ENCODE measurements at regions not wholly inside any gene's neighbourhood (a gene's known extent, or its start where the extent isn't known, plus 50 kb on each side); places are given as distances from the start of the nearest gene placed in this dataset.

DNA sequence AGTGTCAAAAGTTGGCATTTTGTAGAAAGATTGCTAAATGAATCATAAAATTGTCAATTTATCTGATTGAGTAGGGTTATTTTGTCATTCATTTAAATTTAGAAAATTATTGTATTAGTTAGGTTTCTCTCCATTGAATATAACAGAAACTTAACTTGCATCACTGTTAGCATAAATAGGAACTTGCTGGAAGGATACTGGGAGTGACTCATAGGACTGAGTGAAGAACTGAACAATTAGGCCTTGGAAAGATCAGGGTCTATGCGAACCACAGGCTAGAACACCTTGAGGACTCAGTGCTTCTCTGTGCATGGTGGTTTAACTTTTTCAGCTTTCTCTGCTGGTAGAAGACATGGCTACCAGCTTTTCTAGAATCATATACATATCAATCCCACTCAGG is 67.7 kb upstream of the IFNGR1 start:
- Histone ChIP-seq H4K20me1 (ENCODE audit: control insufficient read depth, insufficient read depth) (no peaks in the 10 kb centered on the region), H2AFZ (ENCODE audit: control insufficient read depth, low read depth, low read length) (no peak overlapping the region), H3K4me2 (ENCODE audit: control insufficient read depth, insufficient read depth) (no peak overlapping the region), H3K27me3 (replicated peaks in 1 of 2; ENCODE audit: control insufficient read depth in 2 of 2, insufficient read depth in 2 of 2, low read length in 1 of 2) (no peaks in the 10 kb centered on the region), H3K9ac (ENCODE audit: control insufficient read depth, insufficient read depth, low read length) (no peak overlapping the region), H3K36me3 (ENCODE audit: control insufficient read depth in 2 of 2, insufficient read depth in 2 of 2, low read length in 1 of 2) (no peaks in the 10 kb centered on the region), H3K79me2 (ENCODE audit: control insufficient read depth, insufficient read depth, low read length) (no peaks in the 10 kb centered on the region), H3K4me1 (ENCODE audit: control insufficient read depth, insufficient read depth, low read length) (peaks cover 21% of the 10 kb centered on the region), H3K27ac (ENCODE audit: control insufficient read depth, insufficient read depth) (no peak overlapping the region), H3K4me3 (no peak overlapping the region), H3K9me3 (replicated peaks; ENCODE audit: control insufficient read depth, insufficient read depth, low read length) (peaks cover 3% of the 10 kb centered on the region; the same call in 1 of the 3 replicates)
- no peak for FAIRE-seq
- intact Hi-C loops (cut with micrococcal nuclease; ENCODE audit: unreplicated experiment) (no loop called here), in situ Hi-C loops (cut with MboI) (no loop called here)
- DNase-seq (ENCODE audit: low read depth, low spot score), result no peak
- ChIA-PET RAD21 (ENCODE audit: unreplicated experiment) (no interaction called here), SMC1A (ENCODE audit: uncharacterized antibody, unreplicated experiment) (interaction anchor here (0.6 to 5.4 kb wide), 11 partner anchors 9 to 1487 kb away, joined by 3 to 30 read pairs (median 3); no protein-coding TSS in a partner anchor), POLR2A (no interaction called here), CTCF (interaction anchor here (0.6 kb wide), 1 partner anchor 1061 kb away, joined by 3 read pairs; no protein-coding TSS in a partner anchor)
- WGBS (ENCODE audit: insufficient coverage, insufficient replicate concordance, low lambda C conversion rate, missing lambda C conversion rate), result 94% methylated on average over 1 of the region's 1 CpG
- no peak for ATAC-seq
- no TSS peak for BruUV-seq (replicated peaks)
- TF ChIP-seq ATF7 (IDR thresholded peaks at IDR 0.05; ENCODE audit: low read depth) (no peak), BMI1 (IDR thresholded peaks at IDR 0.05; ENCODE audit: borderline replicate concordance) (no peak), NR2C1 (IDR thresholded peaks at IDR 0.05) (no peak), RAD21 (IDR thresholded peaks at IDR 0.05; ENCODE audit: insufficient read depth, low read depth, low read length) (no peak), MYC (IDR thresholded peaks at IDR 0.05; ENCODE audit: insufficient read depth, insufficient read length, insufficient replicate concordance, low read length, severe bottlenecking) (no peak), SREBF2 (IDR thresholded peaks at IDR 0.05; ENCODE audit: low read length) (no peak), ETV6 (conservative IDR thresholded peaks at IDR 0.05 in 1 of 2, IDR thresholded peaks at IDR 0.05 in 1 of 2; ENCODE audit: borderline replicate concordance in 1 of 2, low read depth in 1 of 2) (no peak), SMC3 (IDR thresholded peaks at IDR 0.05; ENCODE audit: borderline replicate concordance, low read length) (no peak), NFIC (IDR thresholded peaks at IDR 0.05; ENCODE audit: low read depth, low read length) (no peak), ZNF217 (IDR thresholded peaks at IDR 0.05) (no peak), ESRRA (IDR thresholded peaks at IDR 0.05; ENCODE audit: low read length) (no peak), ZZZ3 (IDR thresholded peaks at IDR 0.05; ENCODE audit: control insufficient read depth, insufficient read length, low read depth) (no peak), HDAC2 (IDR thresholded peaks at IDR 0.05) (no peak)
- TF ChIP-seq, protein P1, sequence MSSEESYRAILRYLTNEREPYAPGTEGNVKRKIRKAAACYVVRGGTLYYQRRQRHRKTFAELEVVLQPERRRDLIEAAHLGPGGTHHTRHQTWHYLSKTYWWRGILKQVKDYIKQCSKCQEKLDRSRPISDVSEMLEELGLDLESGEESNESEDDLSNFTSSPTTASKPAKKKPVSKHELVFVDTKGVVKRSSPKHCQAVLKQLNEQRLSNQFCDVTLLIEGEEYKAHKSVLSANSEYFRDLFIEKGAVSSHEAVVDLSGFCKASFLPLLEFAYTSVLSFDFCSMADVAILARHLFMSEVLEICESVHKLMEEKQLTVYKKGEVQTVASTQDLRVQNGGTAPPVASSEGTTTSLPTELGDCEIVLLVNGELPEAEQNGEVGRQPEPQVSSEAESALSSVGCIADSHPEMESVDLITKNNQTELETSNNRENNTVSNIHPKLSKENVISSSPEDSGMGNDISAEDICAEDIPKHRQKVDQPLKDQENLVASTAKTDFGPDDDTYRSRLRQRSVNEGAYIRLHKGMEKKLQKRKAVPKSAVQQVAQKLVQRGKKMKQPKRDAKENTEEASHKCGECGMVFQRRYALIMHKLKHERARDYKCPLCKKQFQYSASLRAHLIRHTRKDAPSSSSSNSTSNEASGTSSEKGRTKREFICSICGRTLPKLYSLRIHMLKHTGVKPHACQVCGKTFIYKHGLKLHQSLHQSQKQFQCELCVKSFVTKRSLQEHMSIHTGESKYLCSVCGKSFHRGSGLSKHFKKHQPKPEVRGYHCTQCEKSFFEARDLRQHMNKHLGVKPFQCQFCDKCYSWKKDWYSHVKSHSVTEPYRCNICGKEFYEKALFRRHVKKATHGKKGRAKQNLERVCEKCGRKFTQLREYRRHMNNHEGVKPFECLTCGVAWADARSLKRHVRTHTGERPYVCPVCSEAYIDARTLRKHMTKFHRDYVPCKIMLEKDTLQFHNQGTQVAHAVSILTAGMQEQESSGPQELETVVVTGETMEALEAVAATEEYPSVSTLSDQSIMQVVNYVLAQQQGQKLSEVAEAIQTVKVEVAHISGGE (CRISPR knock-in tag; IDR thresholded peaks at IDR 0.05), result no peak
- TF ChIP-seq, protein P2, sequence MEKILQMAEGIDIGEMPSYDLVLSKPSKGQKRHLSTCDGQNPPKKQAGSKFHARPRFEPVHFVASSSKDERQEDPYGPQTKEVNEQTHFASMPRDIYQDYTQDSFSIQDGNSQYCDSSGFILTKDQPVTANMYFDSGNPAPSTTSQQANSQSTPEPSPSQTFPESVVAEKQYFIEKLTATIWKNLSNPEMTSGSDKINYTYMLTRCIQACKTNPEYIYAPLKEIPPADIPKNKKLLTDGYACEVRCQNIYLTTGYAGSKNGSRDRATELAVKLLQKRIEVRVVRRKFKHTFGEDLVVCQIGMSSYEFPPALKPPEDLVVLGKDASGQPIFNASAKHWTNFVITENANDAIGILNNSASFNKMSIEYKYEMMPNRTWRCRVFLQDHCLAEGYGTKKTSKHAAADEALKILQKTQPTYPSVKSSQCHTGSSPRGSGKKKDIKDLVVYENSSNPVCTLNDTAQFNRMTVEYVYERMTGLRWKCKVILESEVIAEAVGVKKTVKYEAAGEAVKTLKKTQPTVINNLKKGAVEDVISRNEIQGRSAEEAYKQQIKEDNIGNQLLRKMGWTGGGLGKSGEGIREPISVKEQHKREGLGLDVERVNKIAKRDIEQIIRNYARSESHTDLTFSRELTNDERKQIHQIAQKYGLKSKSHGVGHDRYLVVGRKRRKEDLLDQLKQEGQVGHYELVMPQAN (conservative IDR thresholded peaks at IDR 0.05), result no peak
- TF ChIP-seq, protein P3, sequence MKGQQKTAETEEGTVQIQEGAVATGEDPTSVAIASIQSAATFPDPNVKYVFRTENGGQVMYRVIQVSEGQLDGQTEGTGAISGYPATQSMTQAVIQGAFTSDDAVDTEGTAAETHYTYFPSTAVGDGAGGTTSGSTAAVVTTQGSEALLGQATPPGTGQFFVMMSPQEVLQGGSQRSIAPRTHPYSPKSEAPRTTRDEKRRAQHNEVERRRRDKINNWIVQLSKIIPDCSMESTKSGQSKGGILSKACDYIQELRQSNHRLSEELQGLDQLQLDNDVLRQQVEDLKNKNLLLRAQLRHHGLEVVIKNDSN (IDR thresholded peaks at IDR 0.05; ENCODE audit: borderline replicate concordance, extremely low read length, insufficient read depth, low read depth, low read length), result no peak
- TF ChIP-seq, protein P4, sequence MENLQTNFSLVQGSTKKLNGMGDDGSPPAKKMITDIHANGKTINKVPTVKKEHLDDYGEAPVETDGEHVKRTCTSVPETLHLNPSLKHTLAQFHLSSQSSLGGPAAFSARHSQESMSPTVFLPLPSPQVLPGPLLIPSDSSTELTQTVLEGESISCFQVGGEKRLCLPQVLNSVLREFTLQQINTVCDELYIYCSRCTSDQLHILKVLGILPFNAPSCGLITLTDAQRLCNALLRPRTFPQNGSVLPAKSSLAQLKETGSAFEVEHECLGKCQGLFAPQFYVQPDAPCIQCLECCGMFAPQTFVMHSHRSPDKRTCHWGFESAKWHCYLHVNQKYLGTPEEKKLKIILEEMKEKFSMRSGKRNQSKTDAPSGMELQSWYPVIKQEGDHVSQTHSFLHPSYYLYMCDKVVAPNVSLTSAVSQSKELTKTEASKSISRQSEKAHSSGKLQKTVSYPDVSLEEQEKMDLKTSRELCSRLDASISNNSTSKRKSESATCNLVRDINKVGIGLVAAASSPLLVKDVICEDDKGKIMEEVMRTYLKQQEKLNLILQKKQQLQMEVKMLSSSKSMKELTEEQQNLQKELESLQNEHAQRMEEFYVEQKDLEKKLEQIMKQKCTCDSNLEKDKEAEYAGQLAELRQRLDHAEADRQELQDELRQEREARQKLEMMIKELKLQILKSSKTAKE (IDR thresholded peaks at IDR 0.05; ENCODE audit: low read depth, poor library complexity, severe bottlenecking), result no peak

All from GM12878 (cell line).